Dermis blood vessel endothelial cell (primary cell): ENCODE measurements at regions not wholly inside any gene's neighbourhood (a gene's known extent, or its start where the extent isn't known, plus 50 kb on each side); places are given as distances from the start of the nearest gene placed in this dataset.

Source experiments
- DNase-seq: peaks from one replicate; pipeline ENCODE4 v3.0.0; 2010

DNA sequence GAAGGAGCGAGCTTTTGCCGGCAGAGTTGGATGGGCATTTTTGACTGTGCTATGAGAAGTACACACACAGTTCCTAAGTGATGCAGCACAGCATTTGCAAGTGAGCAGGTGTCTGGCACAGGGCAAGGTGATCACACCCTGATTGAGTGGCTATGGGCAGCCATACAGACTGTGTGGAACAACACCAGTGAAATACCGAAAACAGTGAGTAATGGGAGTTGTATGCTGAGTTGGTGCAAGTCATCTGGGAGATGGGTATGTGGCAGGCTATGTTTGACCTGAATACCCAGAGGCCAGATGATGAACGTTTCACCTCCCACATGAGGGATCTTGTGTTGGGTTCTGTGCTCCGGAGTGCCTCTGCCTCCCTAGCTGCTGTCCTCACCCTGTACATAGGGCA, 53.5 kb upstream of the TIPARP start:
- DNase-seq, result no peak

DNA sequence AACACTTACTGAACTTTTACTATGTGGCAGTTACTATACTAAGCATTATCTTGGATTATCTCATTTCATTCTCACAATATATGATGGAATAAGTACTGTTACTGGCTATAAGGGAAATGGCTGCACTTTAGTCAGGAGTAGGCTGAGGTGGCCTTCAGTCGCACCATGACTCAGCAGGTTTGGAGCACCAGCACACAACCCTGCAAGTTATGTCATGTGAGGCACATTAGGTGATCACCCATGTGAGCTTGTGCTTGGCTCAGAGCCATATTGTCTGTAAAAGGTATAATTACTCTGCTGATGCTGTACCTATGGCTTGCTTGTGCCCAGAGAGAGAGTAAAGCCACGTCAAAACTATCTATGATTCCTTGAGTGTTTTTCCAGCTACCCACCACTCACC, 54.1 kb upstream of the TIPARP start:
- DNase-seq, result no peak

DNA sequence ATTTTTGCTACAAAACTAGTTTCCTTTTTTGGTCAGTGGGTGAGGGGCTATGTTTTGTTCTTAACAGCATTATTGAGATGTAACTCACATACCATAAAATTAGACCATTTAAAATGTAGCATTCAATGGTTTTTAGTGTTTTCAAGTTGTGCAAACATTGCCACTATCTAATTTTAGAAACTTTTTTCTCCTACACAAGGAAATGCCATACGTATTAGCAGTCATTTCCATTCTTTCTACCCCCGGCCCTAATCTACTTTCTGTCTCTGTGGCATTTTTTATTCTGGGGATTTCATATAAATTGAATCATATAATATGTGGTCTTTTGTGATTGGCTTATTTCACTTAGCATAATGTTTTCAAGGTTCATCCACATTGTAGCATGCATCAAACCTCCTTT, 55.0 kb upstream of the TIPARP start:
- no peak for DNase-seq

DNA sequence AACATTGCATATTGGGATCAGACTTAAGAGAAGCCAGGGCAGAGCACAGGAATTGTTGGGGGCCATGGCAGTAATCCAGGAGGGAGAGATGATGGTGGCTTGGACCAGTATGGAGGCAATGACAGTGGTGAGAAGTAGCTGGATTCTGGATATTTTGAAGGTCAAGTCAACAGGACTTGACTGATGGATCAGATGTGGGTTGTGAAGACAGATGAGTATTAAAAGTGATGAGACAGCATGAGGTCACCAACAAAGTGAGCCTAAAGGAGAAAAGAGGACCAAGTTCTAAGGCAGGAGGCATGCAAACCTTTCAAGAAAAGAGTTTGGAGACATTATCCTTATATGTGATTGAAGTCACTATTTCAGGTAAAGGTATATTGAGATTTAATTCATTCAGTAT, 56.6 kb upstream of the TIPARP start:
- no peak for DNase-seq

DNA sequence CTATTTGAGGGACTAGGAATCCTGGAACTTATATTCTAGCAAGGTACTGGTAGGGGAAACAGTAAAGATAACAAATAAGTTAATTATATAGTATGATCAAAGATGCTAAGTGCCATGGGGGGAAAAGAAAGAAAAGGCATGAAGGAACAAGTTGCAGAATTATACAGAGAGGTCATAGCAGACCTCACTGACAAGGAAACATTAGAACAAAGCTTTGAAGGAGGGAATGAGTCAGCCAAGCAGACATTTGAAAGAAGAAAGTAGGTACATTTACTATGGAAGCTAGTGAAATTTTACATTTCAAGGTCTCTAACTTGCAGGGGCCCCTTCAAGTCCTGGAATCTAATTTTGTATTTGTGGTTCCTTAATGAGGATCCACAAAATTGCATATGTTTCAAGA, 57.2 kb upstream of the TIPARP start:
- DNase-seq, result no peak

DNA sequence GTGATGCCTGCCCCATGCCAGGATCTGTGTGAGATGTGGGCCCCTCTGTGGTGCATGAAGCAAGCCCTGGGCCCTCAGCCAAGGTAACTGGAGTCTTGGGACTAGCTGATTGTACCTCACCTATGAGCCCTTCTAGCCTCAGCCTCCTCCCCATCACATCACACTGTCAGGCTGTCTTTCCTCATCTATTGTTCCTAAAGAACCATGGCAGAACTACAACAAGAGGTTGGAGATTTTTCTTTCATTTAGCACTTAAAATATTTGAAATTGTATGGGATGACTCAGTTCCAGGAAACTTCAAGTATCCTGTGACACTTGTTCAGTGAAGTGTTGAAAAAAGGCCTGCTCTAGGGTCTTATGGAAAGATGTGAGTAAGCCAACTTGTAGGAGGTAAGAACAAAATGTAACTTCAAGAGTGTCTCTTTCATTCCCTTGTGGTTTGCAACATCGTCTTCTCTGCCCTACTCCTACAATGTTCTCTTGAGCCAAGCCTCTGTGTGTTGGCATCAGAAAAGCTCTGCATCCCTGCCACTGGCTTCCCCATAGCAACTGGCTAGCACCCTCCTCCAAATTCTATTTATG, 58.7 kb upstream of the TIPARP start:
- DNase-seq, result peak; percentile 62

DNA sequence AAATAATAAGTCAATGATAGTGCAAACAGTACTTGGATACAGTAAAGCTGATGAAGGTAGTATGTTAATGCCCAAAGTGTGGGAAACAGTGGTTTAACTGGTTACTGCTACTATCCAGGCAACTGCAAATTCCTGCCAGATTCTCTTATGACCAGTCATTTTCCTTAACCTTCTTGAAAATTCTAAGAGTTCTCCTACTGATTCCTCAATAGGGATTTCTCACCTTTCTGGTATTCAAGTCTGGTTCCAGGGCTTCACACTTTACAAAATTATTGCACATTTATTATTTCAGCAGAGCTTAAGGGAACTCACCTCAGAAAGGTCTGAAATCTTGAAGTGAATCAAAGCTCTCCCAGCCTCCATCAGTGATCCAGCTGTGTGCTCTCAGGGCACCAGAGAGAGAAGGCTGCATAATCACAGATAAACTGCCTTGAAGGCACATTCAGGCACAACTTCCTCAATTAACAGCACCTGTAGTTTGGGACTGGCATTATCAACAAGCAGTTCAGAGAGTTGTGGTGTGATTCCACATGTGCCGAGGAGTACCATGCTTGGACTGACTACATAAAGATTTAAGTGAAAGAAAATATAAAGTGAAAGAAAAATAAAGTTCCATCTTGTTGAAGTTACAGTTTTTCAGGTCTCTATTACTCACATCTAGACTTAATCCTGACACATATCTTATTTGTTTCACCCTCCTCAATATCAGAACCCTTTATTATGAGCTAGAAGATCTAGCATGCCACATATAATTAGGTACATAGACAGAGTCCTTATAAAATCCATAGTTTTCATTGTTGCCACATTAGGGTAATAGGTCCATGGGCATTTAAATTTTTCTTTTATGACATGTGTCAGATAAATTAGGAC, 59.5 kb upstream of the TIPARP start:
- no peak for DNase-seq

DNA sequence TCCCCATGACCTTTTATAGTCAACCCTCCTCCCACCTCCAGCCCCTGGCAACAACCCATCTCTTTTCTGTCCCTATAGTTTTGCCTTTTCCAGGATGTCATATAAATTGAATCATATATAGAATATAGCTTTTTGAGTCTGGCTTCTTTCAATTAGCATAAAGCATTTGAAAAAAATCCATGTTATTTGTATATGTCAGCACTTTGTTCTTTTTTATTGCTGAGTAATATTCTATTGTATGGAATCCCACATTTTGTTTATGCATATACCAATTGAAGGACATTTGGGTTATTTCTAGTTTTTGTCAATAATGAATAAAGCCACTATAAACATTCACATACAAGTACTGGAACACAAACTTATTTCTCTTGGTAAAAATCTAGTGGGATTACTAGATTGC, 58.0 kb upstream of the SSR3 start:
- DNase-seq, result no peak

DNA sequence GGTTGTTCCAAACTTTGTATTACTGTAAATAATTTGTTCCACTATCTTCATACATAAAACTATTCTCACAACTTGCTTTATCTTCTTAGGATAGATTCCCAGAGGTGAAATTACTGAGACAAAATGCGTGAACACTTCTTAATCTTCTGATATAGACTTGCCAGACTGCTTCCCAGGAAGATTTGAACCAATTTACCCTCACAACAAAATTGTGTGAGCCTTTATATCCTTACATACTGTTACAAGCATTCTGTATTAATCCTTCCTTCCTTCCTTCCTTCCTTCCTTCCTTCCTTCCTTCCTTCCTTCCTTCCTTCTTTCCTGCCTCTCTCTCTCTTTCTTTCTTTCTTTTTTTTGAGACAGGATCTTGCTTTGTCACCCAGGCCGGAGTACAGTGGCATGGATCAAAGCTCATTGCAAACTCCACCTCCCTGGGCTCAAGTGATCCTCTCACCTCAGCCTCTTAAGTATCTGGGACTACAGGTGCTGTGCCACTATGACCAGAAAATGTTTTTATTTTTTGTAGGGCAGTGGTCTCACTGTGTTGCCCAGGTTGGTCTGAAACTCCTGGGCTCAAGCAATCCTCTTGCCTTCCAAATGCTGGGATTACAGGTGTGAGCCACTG, 57.1 kb upstream of the SSR3 start:
- DNase-seq, result no peak

DNA sequence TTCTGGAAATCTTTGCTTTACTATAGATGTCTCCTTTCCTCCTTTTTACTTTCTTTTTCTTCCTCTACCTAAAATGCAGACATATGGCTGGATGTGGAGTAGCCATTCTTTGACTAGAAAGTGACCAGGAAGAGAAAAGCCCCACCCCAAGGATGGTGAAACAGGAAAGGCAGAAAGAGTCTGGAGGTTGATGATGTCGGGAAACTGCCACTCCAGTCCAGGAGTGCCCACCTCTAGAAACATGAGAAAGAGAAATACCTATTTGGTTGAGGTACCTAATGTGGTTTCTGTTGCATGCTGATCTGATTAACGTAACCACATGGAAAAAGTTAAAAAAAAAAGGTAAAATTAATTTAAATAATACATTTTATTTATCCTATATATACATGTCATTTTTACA, 55.2 kb upstream of the SSR3 start:
- DNase-seq, result no peak

DNA sequence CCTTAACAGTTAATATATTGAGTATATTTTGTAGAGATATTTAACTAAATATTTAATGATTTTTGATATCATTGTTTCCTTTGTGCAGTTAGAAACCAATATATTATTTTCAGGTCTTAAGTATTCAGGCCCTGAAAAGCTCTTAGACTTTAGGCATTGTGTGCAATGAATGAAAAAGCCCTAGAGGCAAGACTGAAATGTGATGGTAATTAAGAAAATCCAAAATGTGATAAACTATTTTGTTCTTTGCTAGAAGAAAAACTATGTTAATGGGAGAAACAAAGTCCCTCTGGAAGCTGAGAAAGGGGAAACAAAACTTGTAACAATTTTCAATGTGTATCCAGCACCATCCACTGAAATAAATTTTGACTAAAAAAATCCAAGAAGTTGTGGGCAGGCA, 54.6 kb upstream of the SSR3 start:
- no peak for DNase-seq

DNA sequence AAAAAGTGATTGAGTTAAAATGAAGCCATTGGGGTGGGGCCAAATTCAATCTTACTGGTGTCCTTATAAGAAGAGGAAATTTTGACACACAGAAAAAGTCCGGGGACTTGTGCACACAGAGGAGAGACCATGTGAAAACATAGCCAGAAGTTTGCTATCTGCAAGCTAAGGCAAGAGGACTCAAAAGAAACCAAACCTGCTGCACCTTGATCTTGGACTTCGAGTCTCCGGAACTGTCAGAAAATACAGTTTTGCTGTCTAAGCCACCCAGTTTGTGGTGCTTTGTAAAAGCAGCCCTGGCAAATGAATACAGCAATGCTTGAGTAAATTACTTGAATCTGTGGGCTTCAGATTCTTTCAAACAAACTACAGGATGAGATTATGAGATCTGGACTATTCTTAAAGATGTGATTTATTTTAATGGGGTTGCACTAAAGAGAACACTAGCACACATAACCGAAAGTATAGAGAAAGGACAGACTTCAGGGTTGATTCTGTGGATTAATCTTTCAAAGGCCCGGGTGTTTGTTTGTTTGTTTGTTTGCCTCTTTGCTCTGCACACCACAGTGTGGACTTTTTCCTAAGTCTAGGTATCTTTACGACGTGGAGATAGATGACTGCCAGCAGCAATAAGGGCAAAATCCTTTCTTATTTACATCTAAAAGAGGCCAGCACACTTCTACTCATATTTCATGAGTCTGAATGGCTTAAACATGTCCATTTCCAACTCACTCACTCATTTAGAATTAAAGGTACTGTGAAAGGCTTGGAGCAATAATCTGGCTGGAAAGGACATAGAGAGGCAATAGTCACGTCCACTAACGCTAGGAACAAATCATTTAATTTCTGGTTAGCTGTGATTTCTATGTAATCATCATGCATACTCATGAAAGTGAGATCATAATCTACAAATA, 53.9 kb upstream of the SSR3 start:
- DNase-seq, result no peak

DNA sequence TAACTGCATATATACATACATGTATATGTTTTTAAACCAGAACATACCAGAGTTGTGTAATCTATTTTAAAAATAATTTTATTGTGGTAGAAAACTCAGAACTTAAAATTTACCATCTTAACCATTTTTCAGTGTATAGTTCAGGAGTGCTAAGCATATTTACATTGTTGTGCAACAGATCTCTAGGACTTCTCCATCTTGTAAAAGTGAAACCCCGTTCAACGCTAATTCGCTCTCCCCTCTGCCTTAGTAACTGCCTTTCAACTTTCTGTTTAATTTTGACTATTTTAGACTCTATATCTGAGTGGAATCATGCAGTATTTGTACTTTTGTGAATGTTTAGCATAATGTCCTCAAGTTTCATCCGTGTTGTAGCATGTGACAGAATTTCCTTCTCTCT, 51.8 kb upstream of the SSR3 start:
- DNase-seq, result no peak

DNA sequence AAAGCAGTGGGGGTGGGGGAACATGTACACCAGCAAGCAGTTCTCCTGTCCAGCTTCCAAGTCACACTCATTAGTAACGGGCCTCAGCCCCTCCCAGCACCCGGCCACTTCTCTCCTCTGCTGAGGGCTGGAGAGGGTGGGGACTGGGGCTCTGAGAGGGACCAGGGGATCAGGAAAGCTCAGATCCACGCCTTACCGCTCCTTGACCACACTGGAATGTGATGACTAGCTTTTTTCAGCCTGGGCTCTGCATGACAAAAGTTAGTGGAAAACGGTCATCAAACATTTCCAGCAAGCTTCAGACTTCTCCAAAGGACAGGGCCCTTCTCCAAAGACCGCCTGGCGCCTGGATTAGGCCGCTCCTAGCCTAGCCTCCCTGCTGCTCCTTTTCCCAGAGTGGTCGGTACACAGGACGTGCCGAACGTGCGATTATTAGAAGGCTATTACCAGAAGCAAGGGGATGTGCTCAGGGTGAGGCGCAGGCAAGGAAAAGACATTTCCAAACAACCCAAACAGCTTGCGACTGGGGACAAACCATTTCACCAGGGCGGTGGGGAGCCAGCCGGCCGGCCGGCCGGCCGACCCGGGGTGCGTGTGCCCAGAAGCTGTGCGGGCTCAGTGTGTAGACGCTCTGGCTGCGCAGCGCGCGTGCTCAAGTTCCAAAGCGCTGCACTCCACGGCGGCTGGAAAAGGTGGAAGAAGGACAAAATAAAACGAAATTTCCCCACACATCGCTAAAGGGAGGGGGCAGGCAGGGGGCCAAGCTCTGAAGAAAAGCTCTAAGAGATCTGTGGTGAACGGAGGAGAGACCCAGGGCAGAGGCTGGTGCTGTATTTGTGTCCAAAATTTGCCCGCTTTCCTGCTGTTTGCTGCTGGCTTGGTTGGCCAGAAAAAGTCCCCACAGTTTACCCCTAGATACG, 51.0 kb upstream of the SSR3 start:
- DNase-seq, result peak; percentile 36

DNA sequence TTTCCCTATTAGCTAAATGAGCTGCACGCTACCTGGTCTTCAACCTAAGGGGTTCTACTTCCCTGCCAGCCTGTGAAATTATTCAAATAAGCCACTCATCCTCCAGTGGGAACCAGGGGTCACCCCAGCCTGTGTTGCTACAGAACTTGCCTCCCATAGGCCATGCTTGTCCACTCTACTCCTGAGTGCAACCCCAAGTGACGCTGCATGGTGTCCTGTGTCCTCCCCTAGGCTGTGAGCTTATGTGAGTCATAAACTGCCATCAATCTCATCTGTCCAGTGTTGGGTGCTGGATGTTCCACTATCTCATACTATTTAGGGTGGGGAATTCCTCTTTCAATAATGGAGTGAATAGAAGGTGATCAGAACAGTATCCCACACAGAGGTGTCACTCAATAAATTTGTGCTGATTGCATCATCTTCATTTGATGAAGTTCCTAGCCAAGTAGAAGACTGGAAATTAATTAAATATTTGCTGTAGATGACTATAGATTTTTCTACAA, 49.8 kb upstream of the SSR3 start:
- no peak for DNase-seq
